ENCODE measurements at regions not wholly inside any gene's neighbourhood (a gene's known extent, or its start where the extent isn't known, plus 50 kb on each side); places are given as distances from the start of the nearest gene placed in this dataset.
A peak's percentile ranks its signal among the peaks of the same experiment; 100 is the strongest.

DNA sequence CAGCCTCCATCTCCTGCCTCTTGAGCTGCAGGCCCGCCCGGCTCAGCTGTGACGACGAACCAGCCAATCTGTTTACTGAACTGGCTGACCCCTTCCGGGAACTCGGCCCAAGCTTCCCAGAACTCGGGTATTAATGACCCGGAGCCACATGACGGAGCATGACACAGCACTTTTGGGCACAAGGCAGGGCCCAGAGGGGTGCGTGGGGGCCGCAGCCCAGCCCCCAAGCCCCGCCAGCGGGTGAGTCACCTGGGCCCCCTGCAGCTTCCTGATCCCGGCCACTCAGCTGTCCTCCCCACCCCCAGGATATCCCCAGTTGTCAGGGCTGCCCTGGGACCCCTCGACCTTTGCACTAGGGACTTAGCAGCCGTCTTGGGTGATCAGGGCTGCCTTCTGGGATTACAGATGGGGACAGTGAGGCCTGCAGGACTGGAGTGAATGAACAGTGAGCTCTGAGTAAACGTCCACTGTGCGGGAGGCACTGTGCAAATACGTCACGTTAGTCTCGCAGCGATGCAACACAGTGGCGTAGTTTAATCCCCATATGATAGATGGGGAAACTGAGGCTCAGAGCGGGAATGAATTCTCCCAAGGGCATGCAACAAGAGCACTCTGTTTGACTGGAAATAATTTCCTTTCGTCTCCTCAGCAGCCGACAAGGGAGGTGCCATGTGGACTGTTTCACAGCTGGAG is 102.1 kb downstream of the CEBPB start (continued):
- peak; percentile 82 for TF ChIP-seq MBD2 (IDR thresholded peaks at IDR 0.05; ENCODE audit: borderline replicate concordance, low read depth)
- TF ChIP-seq, protein P1, sequence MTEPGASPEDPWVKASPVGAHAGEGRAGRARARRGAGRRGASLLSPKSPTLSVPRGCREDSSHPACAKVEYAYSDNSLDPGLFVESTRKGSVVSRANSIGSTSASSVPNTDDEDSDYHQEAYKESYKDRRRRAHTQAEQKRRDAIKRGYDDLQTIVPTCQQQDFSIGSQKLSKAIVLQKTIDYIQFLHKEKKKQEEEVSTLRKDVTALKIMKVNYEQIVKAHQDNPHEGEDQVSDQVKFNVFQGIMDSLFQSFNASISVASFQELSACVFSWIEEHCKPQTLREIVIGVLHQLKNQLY (CRISPR knock-in tag; conservative IDR thresholded peaks at IDR 0.05): no peak
- TF ChIP-seq, protein P2, sequence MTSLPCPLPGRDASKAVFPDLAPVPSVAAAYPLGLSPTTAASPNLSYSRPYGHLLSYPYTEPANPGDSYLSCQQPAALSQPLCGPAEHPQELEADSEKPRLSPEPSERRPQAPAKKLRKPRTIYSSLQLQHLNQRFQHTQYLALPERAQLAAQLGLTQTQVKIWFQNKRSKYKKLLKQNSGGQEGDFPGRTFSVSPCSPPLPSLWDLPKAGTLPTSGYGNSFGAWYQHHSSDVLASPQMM (CRISPR knock-in tag; IDR thresholded peaks at IDR 0.05): no peak
- peak; percentile 99 for TF ChIP-seq HMGN3 (IDR thresholded peaks at IDR 0.05; ENCODE audit: borderline replicate concordance, extremely low read depth, insufficient read length, low read depth, low read length)
- no peak for TF ChIP-seq SIRT6 (IDR thresholded peaks at IDR 0.05; ENCODE audit: low read depth, low read length)
- TF ChIP-seq, protein P3, sequence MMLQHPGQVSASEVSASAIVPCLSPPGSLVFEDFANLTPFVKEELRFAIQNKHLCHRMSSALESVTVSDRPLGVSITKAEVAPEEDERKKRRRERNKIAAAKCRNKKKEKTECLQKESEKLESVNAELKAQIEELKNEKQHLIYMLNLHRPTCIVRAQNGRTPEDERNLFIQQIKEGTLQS (IDR thresholded peaks at IDR 0.05): peak; percentile 98
- TF ChIP-seq, protein P3 (CRISPR knock-in tag; conservative IDR thresholded peaks at IDR 0.05): peak; percentile 96
- TF ChIP-seq RAD51 (IDR thresholded peaks at IDR 0.05; ENCODE audit: borderline replicate concordance, low read depth): peak; percentile 75
- no peak for TF ChIP-seq ZNF785 (CRISPR knock-in tag; IDR thresholded peaks at IDR 0.05)
- peak; percentile 83 for TF ChIP-seq ZNF175 (CRISPR knock-in tag; IDR thresholded peaks at IDR 0.05; ENCODE audit: low read depth)
- TF ChIP-seq POLR2AphosphoS5 (IDR thresholded peaks at IDR 0.05; ENCODE audit: control insufficient read depth, insufficient read depth, low read depth, low read length): 0 out of 2 replicates have a peak, but pooled peaks have one; percentile 53
- peak; percentile 98 for TF ChIP-seq FOSL1 (tag; conservative IDR thresholded peaks at IDR 0.05)
- TF ChIP-seq ARNT (IDR thresholded peaks at IDR 0.05): peak; percentile 77 to 86
- no peak for TF ChIP-seq ARHGAP35 (IDR thresholded peaks at IDR 0.05; ENCODE audit: partially characterized antibody)
- peak; percentile 76 for TF ChIP-seq RBFOX2 (IDR thresholded peaks at IDR 0.05; ENCODE audit: low read depth, low read length)
- TF ChIP-seq, protein P4, sequence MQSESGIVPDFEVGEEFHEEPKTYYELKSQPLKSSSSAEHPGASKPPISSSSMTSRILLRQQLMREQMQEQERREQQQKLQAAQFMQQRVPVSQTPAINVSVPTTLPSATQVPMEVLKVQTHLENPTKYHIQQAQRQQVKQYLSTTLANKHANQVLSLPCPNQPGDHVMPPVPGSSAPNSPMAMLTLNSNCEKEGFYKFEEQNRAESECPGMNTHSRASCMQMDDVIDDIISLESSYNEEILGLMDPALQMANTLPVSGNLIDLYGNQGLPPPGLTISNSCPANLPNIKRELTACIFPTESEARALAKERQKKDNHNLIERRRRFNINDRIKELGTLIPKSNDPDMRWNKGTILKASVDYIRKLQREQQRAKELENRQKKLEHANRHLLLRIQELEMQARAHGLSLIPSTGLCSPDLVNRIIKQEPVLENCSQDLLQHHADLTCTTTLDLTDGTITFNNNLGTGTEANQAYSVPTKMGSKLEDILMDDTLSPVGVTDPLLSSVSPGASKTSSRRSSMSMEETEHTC (IDR thresholded peaks at IDR 0.05): peak; percentile 81
- TF ChIP-seq, protein P5, sequence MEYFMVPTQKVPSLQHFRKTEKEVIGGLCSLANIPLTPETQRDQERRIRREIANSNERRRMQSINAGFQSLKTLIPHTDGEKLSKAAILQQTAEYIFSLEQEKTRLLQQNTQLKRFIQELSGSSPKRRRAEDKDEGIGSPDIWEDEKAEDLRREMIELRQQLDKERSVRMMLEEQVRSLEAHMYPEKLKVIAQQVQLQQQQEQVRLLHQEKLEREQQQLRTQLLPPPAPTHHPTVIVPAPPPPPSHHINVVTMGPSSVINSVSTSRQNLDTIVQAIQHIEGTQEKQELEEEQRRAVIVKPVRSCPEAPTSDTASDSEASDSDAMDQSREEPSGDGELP (CRISPR knock-in tag; IDR thresholded peaks at IDR 0.05; ENCODE audit: borderline replicate concordance): peak; percentile 99
- no peak for TF ChIP-seq PHTF2 (CRISPR knock-in tag; IDR thresholded peaks at IDR 0.05)
- TF ChIP-seq MED1 (CRISPR knock-in tag; IDR thresholded peaks at IDR 0.05; ENCODE audit: borderline replicate concordance): no peak
- peak; percentile 97 for TF ChIP-seq MTA3 (IDR thresholded peaks at IDR 0.05; ENCODE audit: borderline replicate concordance)
- TF ChIP-seq NCOR1 (IDR thresholded peaks at IDR 0.05): peak; percentile 95
- TF ChIP-seq, protein P6, sequence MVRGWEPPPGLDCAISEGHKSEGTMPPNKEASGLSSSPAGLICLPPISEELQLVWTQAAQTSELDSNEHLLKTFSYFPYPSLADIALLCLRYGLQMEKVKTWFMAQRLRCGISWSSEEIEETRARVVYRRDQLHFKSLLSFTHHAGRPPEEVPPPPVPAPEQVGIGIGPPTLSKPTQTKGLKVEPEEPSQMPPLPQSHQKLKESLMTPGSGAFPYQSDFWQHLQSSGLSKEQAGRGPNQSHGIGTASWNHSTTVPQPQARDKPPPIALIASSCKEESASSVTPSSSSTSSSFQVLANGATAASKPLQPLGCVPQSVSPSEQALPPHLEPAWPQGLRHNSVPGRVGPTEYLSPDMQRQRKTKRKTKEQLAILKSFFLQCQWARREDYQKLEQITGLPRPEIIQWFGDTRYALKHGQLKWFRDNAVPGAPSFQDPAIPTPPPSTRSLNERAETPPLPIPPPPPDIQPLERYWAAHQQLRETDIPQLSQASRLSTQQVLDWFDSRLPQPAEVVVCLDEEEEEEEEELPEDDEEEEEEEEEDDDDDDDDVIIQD (CRISPR knock-in tag; IDR thresholded peaks at IDR 0.05): peak; percentile 55; the same call in 1 of the 2 replicates
- no peak for TF ChIP-seq ZNF778 (CRISPR knock-in tag; IDR thresholded peaks at IDR 0.05)

All from K562 (cell line).